HG02798 (cell line): ENCODE measurements at regions not wholly inside any gene's neighbourhood (a gene's known extent, or its start where the extent isn't known, plus 50 kb on each side); places are given as distances from the start of the nearest gene placed in this dataset.

Experiments
- ATAC-seq: cut with Tn5 transposase; IDR thresholded peaks from one replicate; pipeline ENCODE4 v1.9.1; 2021; ENCODE audit warnings: mild to moderate bottlenecking; ENCODE audit not compliant: unreplicated experiment, poor library complexity

DNA sequence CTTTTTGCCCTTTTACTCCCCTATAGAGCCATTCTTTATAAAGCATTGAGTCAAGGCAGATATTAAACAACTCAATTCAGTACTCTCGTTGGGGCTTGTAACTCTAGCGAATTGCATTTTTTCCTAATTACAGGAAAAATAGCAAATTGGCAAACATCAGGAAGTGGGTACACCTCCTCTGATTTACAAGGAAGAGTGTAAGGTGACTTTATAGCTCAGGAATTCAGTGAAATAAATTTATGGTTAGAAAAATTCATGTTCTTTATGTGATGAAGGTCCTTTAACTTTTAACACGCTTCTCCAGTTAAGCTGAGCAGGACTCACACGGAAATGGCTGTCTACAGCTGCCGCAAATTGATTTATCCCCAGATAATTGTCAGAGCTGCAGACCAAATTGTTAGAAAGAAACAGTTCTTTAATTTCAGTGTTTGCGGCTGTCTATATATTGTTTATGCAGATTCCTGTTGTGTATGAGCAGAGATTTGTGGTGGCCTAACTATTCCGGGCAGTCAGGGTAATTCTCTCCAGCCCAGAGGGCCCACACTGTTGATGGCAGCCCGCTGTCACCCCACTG is 151.1 kb upstream of the MKI67 start:
- no peak for ATAC-seq

DNA sequence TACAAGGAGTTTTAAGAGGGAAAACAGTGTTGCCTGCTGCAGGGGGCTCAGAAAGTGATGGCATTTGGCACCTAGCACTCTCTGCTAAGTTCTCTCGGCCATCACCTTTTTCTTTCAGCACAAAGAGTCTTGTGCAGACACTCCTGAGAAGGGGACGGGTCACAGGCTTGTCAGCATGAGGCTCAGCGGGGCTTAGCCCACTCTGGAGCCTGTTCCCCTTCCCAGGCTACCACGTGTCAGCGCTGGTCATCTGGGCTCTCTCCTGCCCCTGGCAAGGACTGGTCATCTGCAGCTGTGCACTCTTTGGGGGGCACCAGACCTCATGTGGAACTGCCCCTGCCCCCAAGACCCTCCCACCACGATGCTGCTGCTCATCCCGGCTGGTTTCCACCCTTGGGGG is 152.1 kb upstream of the MKI67 start:
- ATAC-seq = no peak

DNA sequence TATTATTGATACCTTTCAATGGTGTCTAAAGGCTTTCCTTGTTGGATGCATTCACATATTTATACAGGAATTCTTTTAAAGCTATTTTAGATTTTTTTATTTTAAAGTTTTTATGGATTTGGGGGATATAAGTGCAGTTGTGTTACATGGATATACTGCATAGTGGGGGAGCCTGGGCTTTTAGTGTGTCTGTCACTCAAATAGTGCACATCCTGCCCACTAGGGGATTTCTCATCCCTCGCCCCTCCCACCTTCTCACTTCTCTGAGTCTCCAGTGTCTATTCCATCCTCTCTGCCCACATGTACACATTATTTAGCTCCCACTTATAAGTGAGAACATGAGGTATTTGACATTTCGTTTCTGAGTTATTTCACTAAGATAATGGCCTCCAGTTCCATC is 154.0 kb upstream of the MKI67 start:
- no peak for ATAC-seq

DNA sequence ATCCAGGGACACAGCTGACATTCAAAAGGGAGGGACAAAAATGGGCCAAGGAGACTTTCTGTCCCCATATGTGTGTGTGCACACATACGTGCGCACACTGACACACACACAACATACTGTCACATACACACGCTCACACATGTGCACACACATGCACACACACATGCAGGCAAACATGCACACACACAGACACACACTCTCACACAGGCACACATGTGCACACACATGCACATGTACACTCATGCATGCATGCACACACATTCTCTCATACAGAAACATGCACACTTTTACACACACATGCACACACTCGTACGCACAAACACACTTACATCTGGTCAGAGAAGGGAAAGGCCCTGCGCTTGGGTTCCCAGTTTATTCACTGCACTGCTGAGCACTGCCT is 155.1 kb upstream of the MKI67 start:
- no peak for ATAC-seq

DNA sequence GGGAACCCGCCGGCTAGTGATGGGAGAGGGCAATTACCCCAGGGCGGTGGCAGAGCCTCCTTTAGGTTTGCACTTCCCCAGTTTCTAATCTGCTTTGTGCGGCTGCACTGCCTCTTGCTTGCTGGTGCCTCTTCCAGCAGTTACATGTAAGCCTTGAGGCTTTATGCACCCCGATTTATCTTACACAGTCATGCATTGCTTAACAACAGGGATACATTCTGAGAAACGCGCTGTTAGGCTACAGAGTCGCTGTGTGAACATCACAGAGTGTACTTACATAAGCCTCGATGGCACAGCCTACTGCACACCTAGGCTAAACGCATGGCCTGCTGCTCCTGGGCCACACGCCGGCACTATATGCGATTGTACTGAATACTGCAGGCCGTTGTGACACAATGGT is 155.6 kb upstream of the MKI67 start:
- no peak for ATAC-seq

DNA sequence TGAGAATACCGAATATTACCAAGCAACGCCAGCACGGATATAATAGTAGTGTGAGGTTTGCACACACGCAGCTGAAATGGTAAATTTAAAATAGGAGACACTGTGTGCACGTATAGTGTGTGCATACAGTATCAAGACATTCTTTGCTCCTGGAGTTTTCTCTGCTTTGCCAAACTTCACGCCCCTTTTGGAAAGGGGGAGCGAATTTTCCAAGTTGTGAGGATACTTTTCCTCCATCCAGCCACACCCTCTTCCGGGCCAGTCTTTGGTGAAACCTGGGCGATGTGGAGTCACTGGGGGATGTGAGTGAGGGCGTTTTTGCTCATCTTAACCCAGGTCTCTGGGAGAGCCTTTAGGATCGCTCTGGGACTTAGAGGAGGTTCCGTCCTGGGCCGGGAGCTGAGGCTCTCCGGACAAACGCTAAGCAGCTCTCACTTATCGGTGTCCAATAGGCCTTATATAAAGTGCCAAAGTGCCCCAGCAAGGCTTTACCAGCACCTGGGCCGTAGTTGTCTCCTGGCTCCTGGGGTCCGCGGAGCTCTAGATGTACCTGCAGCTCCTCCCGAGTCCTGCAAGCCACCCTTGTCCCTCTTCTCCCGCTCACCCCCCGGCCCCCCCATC is 160.0 kb upstream of the MKI67 start:
- no peak for ATAC-seq

DNA sequence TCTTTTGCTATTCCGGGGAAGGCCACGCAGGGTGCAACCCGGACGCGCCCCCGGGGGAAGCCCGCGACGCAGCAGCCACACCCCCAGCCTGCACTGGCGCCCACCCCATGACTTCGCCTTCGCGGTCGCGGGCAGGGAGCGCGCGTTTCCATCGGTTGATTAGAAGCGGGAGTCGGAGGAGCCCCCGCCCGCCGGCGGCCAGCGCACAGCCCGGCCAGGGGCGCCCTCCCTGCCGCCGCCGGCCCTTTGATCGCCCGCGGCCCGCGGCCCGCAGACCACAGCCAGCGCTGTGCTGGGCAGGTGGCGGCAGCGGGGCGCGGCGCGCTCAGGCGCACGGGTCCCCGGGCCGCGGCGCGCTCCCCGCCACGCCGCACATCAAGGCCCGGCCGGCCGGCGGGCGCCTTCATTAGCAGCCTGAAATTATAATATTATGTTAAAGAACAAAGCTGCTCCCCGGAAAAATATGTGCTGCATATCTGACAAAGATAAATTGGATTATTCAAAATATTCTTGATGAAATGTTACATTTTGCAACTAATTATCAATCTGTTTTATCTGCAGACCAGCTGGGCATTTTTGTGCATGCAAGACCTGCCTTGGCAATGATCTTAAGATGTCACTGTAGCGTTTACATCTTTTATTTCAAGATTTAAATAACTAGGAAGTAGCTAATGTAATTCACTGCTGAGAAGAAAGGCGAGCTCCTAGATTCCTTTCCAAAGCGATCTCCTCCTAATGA is 160.7 kb upstream of the MKI67 start:
- ATAC-seq = no peak

DNA sequence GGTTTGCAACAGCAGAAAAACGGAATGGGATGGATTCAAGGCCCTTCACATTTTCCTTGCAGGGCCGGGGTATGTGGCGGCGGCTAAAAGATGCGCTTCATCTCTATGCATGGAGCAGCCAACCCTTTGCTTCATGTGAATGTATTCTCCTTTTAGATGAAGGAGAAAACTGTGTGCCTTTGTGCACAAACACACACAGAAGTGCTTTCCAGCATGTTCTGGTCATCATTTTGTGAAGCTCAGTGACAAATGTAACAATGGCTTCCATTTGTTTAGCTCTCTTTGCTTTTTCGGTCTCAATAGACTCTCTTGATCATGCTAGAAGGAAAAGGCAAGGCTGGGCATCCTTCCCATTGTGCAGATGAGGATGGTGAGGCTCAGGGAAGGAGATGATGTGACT is 161.7 kb upstream of the MKI67 start:
- no peak for ATAC-seq

DNA sequence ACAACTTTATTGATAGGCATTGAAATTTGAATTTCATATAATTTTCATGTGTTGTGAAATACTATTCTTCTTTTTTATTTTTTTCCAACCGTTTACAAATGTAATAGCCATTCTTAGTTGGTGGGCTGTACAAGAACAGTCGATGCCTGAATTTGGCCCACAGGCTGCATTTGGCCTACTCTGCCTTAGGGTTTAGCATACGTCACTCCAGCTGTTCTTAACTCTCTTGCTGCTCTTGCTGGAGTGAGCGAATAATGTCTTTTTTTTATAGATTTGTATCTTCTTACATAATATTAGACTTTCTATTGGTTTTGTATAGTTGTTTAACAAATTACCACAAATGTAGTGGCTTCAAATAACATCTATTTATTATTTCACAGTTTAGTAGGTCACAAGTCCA is 163.4 kb upstream of the MKI67 start:
- ATAC-seq = no peak

DNA sequence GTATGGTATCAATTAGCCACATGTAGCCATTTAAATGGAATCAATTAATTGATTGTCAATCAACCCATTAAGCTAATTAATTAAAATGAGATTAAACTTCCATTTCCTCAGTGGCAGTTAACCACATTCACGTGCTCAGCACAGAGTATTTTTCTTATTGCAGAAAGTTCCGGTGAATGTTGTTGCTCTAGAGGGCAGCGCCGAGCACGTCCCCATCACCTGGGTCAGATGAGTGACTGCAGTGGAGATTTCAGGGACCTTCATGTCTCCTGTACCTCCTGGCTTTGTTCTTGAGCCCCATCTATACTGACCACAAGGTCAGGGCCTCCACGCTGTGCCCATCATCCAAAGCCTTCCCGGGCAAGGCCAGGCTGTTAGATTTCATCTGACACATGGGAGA is 168.8 kb upstream of the MKI67 start:
- no peak for ATAC-seq

DNA sequence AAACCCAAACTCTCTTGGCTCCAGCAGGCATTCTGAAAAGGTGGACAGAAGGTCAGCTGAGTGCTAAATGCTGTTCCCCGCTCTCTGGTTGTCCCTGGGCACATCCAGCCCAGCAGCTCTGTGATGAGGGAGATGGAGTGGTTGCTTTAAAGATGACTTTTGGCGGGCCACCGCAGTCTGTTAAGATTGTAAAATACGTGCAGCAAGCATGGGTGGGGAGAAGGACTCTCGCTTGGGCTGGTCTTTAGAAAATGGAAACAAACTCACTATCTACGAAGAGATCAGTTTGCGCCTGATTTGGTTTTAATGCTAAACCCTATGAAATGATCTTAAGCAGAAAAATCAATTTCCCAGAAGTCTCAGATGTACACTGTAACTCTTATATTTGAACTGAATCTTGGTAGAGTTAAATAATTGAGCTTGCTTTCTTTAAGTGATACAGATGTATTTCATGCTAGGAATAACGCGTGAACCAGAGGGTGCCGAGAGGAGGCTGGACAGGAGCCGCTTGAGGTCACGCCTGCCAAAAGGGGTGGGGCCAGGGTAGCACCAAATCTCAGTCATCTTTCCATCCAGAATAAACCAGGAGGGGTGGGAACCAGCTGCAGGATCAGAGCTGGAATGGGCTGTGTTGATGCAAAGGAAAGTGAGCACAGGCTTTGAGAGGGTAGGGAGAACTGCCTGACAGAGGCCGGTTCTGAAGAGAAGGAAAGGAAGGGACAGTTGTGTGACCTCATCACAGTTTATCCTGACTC is 170.2 kb upstream of the MKI67 start:
- no peak for ATAC-seq

DNA sequence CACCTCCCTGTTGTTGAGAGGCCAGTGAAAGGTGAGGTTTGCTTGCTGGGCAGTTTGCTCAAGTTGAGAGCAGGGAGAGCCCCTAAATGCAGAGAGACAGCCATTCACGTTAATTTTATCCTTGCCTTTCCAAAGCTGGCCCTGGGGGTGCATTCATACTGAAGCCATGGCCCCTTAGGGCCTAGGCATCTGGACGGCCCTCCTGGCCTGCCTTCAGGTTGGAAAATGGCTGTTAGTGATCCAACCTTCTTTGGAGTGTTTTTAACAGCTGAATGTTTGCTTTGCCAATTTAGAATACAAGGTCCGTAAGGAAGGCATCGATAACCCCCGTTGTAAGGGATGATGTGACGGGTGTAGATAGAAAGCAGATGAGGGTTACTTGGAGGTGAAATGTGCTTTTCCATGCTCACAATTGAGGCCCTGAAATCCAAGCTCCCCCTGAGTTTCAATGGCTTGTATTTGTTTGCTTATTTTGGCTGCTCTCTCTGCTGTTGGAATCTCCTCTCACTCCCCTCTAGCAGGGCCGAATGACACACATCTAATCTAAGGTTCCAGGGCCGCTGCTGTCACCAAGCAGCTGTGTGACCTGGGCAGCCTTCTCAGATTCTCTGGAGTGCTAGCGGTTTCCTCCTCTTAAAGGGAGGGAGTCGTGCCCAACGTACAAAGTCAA is 171.6 kb upstream of the MKI67 start:
- ATAC-seq = no peak

DNA sequence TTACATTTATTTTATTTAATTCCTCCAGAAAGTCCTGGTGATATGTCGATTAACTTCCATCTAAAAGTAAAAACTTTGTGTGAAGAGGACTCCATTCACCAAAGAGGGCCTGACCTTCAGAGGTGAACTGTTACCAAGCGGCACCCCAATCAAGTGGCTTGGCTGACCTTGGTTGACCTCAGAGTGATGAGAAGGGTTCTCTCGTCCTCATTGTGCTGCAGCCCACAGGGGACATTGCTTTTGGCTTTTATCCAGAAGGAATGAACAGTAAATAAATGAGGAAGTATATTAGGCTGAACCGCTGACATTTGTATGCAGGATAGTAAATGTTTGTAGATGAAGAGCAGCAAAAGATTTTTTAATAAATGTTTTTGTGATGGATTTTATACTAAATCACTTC is 172.4 kb upstream of the MKI67 start:
- no peak for ATAC-seq

DNA sequence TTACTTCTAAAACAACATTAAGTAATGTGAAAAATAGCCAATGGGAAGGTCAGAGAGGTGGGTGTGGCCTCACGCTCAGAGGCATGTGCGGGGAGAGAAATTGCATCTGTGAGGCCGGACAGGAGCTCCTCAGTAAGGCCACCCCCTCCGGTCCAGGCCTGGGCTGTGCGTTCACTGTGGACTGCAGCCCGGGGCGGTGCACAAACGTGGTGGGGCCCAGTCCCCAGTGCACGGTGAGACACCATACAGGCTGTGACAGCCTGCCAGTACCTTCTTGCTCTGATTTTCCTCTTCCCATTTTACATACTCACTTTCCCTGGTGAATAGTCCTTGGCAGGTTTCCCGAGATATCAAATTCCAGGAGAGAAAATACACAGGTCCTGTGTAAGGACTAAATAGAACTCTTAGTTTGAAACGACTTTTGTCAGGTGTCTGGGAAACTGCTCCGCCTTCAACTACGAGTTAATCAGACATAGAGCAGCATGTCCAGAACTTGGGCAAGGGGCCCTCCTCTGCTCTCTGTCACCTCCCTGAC is 174.1 kb upstream of the MKI67 start:
- ATAC-seq = no peak

DNA sequence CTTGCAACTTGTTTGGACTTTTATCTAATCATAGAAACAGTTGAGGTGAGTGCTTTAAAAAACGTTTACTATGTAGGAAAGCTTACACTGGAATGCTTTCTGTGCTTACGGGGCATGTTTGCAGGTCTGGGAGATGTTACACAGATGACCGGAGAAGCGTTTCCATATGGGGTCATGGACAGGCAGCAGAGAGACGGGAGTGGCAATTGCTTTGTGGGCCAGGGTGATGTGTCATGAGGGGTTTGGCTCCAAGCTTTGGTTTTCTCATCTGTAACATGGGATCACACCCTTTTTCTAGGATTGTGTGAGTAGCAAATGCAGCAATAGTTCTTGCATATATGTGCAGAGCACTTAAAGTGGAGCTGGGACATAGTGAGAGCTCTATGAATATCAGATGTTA is 174.8 kb upstream of the MKI67 start:
- ATAC-seq = no peak

DNA sequence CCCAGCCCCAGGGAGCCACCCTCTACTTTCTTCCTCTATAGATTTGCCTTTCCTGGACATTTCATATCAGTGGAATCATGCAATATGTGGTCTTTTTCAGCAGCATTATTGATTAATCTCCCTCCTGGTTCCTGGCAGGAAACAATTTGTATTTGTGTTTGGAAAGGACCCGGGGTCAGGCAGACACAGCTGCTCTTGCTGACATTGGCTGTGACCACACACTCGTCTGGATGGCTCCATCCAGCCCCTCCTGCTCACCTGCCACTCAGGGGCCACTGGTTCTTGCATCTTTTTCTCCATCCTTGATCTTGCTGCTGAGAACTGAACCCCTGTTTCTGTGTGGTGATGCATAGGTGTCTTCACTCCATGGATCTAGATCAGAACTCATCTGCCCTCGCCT is 176.6 kb upstream of the MKI67 start:
- no peak for ATAC-seq

DNA sequence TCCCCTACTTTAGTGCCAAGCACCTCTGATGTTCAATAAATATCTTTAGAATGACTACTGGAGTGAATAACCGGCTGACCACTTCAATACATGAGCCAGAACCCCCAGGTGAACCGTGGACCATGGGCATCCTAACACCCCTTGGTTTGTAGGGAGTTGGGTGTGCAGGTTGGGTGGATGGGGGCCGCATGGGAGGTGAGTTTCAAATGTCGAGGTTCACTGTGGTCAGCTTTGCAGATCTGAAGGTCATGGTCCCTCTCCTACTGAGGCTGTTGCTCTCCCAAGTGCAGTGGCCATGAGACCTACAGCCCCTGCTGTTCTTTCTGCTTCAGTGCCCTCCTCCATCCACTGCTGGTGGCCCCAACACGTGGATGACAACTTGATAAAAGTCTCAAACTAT is 178.0 kb upstream of the MKI67 start:
- ATAC-seq = no peak

DNA sequence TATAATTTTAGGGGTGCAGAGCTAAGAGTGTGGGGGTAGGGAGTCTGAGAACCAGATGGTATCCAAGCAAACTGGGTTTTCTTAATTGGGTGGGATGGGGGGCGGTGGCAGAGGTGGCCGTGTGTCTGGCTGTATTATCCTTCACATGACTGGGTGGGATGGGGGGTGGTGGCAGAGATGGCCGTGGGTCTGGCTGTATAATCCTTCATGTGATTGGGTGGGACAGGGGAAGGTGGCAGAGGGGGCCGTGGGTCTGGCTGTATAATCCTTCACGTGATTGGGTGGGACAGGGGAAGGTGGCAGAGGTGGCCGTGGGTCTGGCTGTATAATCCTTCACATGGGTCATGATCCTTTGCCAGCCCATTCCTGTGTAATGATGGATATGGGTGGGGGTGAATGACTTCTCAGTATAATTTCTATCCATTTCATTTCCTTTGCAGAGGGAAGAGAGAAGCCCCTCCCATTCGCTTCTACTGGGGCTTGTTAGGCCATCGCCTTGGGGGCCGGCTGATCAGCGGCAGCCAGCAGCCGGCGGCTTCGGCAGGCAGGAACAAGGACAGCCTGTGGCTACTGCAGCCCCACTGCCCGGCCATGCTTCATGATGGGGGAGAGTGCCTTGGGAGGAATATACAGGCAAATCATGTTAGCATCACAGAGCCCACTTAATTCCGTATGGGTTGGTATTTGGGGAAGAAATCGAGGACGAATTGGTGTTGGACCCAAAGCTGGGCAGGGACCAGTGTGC is 179.6 kb upstream of the MKI67 start:
- no peak for ATAC-seq

DNA sequence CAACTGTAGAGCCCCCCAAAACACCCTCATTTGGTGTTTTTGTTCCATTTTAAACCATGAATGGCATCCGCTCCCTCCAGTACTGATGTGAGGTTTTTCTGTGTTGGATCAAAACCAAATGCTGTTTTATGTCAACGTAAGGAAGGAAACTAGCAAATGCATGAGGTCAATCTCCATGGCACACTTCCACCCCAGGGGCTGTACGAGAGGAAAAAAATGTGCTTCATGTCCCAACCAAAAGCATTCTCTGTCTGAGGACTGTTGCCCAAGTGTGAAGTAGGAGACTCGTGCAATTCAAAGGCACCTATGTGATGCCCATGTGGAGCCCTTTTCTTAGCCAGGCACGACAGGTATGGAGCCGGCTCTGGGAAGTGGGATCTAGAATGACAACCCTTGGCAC is 180.3 kb upstream of the MKI67 start:
- no peak for ATAC-seq

DNA sequence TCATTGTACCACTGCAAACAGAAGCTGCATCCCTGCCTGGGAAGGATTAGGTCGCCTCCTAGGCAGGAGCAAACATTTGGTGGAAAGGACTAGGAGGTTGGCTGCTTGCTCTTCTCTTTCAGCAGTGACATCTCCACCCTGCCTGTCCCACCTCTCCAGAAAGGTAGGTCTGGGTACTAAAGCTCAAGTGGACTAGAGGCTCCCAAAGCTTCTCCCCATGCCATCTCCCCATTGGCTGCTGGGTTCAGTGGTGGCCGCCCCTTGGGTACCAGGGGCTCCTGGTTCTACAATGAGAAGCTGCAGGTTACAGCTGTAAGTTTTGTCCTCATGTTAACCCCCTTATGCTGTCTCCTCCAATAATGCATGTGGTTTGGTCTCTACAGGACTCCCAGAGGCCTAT is 180.7 kb upstream of the MKI67 start:
- ATAC-seq = no peak
